ENCODE measurements at regions not wholly inside any gene's neighbourhood (a gene's known extent, or its start where the extent isn't known, plus 50 kb on each side); places are given as distances from the start of the nearest gene placed in this dataset.

DNA sequence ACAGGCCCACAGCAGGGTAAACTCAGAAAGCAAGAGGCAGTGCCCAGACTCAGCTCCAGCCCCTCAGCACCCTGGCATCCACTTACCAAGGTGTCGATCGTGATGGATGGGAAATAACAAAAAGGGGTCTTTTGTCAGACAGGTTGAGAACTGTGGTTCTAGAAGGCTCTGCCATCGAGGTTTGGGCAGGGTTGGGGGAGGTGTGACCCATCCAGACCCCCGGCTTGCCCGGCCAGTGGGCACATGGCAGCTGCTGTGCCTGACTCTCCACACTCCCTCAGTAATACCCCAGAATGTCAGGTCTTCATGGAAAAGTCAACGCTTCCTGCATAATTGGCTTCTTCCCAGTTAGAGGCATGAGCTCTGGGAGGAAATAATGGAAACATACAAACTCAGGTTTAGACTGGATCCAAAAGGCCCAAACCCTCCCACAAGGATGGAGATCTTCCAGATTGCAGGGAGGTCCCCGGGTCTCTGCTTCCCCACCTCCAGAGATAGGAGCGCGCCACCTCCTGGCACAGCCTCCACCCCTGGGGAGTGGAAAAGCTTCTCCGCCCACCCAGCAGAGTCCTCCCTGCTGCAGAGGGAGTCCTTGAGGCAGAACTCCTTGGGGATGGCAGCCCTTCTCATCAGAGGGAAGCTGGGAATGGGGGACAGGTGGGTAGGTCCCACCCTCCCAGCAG is 149.8 kb upstream of the IQSEC1 start:
- WGBS, 2 experiments (ENCODE audit: insufficient coverage in 1 of 2, insufficient read length in 1 of 2), result 85 to 89% methylated on average over 4 to 10 of the region's 10 CpGs
- Mint-ChIP-seq H3K27me3 (ENCODE audit: insufficient read depth) (peaks cover 9% of the 10 kb centered on the region), H3K27ac (no peak overlapping the region)

DNA sequence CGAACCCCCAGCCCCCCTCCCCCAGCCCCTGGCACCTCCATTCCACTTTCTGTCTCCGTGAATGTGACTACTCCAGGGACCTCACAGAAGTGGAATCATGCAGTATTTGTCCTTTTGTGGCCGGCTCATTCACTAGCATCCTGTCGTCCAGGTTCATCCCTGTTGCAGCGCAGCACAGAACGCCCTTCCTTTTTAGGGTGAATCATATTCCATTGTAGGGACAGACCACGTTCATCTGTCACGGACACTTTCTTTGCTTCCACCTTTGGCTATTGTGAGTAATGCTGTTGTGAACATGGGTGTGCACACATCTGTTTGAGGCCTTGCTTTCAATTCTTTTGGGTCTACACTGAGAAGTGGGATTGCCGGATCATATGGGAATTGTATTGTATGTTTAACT is 148.9 kb upstream of the IQSEC1 start:
- Mint-ChIP-seq H3K4me3 (no peak overlapping the region), H3K9me3 (no peaks in the 10 kb centered on the region), H3K36me3 (ENCODE audit: low read depth) (no peaks in the 10 kb centered on the region), H3K4me1 (no peaks in the 10 kb centered on the region), H3K27ac (no peak overlapping the region), H3K27me3 (ENCODE audit: insufficient read depth) (peaks cover 9% of the 10 kb centered on the region)
- no peak for DNase-seq
- no peaks in the 10 kb centered on the region for H3K36me3 ChIP-seq (ENCODE audit: control insufficient read depth, insufficient read depth, low read length)
- H3K27me3 ChIP-seq (ENCODE audit: control insufficient read depth, insufficient read depth, low read length, poor library complexity, severe bottlenecking), result no peaks in the 10 kb centered on the region
- no peak overlapping the region for H3K9ac ChIP-seq (ENCODE audit: extremely low read depth, low read length, poor library complexity, severe bottlenecking)
- TF ChIP-seq, protein P1, sequence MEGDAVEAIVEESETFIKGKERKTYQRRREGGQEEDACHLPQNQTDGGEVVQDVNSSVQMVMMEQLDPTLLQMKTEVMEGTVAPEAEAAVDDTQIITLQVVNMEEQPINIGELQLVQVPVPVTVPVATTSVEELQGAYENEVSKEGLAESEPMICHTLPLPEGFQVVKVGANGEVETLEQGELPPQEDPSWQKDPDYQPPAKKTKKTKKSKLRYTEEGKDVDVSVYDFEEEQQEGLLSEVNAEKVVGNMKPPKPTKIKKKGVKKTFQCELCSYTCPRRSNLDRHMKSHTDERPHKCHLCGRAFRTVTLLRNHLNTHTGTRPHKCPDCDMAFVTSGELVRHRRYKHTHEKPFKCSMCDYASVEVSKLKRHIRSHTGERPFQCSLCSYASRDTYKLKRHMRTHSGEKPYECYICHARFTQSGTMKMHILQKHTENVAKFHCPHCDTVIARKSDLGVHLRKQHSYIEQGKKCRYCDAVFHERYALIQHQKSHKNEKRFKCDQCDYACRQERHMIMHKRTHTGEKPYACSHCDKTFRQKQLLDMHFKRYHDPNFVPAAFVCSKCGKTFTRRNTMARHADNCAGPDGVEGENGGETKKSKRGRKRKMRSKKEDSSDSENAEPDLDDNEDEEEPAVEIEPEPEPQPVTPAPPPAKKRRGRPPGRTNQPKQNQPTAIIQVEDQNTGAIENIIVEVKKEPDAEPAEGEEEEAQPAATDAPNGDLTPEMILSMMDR (conservative IDR thresholded peaks at IDR 0.05), result no peak
- 88 to 91% methylated on average over 6 to 9 of the region's 9 CpGs for WGBS, 2 experiments (ENCODE audit: insufficient coverage in 1 of 2, insufficient read length in 1 of 2)
- H3K4me3 ChIP-seq (ENCODE audit: low read length), result no peak overlapping the region
- H3K27ac ChIP-seq (ENCODE audit: low read depth, low read length), result no peak overlapping the region
- no peaks in the 10 kb centered on the region for H3K4me1 ChIP-seq (ENCODE audit: control insufficient read depth, insufficient read depth, low read length)
- H3K9me3 ChIP-seq (ENCODE audit: control insufficient read depth, low read length), result no peaks in the 10 kb centered on the region

More for the DNA sequence above, 149.8 kb upstream of the IQSEC1 start:
- no peaks in the 10 kb centered on the region for H3K36me3 ChIP-seq (ENCODE audit: control insufficient read depth, insufficient read depth, low read length)
- no peak overlapping the region for H3K4me3 Mint-ChIP-seq
- H3K27me3 ChIP-seq (ENCODE audit: control insufficient read depth, insufficient read depth, low read length, poor library complexity, severe bottlenecking), result no peaks in the 10 kb centered on the region
- no peaks in the 10 kb centered on the region for H3K4me1 ChIP-seq (ENCODE audit: control insufficient read depth, insufficient read depth, low read length)
- TF ChIP-seq, protein P1 (conservative IDR thresholded peaks at IDR 0.05), result no peak
- no peaks in the 10 kb centered on the region for H3K4me1 Mint-ChIP-seq
- no peak for DNase-seq
- no peak overlapping the region for H3K27ac ChIP-seq (ENCODE audit: low read depth, low read length)
- H3K36me3 Mint-ChIP-seq (ENCODE audit: low read depth), result no peaks in the 10 kb centered on the region
- H3K9me3 Mint-ChIP-seq, result no peaks in the 10 kb centered on the region
- no peak overlapping the region for H3K4me3 ChIP-seq (ENCODE audit: low read length)
- no peaks in the 10 kb centered on the region for H3K9me3 ChIP-seq (ENCODE audit: control insufficient read depth, low read length)
- H3K9ac ChIP-seq (ENCODE audit: extremely low read depth, low read length, poor library complexity, severe bottlenecking), result no peak overlapping the region

DNA sequence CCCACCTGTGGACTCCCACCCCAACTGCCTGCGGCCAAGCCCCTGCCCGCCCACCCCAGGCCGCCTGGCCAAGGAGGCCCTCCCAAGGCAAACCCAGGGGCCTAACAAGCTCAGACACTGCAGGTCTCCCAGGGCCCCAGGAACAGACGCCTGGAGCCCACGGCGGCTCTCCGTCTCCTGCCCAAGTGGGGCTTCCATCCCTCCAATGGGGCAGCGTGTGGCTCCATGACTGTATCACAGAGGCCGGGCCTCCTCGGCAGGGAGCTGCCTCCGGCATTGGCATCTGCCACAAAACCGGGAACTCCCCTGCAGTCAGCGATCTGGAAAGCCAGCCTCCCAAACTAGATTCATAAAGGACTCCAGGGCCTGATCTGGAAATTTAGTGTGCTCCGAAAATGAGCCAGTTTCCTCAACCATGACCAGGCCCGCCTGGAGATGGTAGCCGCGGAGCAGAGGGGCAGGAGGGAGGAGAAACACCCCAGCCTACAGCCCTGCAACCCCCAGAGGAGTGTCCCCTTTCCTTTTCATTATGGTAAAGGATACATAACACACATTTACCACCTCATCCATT is 148.3 kb upstream of the IQSEC1 start:
- H3K4me3 Mint-ChIP-seq, result no peak overlapping the region
- no peak overlapping the region for H3K27ac ChIP-seq (ENCODE audit: low read depth, low read length)
- TF ChIP-seq, protein P1 (conservative IDR thresholded peaks at IDR 0.05), result no peak
- H3K9me3 ChIP-seq (ENCODE audit: control insufficient read depth, low read length), result no peaks in the 10 kb centered on the region
- H3K27ac Mint-ChIP-seq, result no peak overlapping the region
- no peak for DNase-seq
- H3K4me1 Mint-ChIP-seq, result no peaks in the 10 kb centered on the region
- H3K27me3 ChIP-seq (ENCODE audit: control insufficient read depth, insufficient read depth, low read length, poor library complexity, severe bottlenecking), result no peaks in the 10 kb centered on the region
- peaks cover 9% of the 10 kb centered on the region for H3K27me3 Mint-ChIP-seq (ENCODE audit: insufficient read depth)
- H3K4me1 ChIP-seq (ENCODE audit: control insufficient read depth, insufficient read depth, low read length), result no peaks in the 10 kb centered on the region
- no peaks in the 10 kb centered on the region for H3K9me3 Mint-ChIP-seq
- H3K36me3 Mint-ChIP-seq (ENCODE audit: low read depth), result no peaks in the 10 kb centered on the region
- H3K4me3 ChIP-seq (ENCODE audit: low read length), result no peak overlapping the region
- 92 to 97% methylated on average over 8 to 17 of the region's 17 CpGs for WGBS, 2 experiments (ENCODE audit: insufficient coverage in 1 of 2, insufficient read length in 1 of 2)
- H3K9ac ChIP-seq (ENCODE audit: extremely low read depth, low read length, poor library complexity, severe bottlenecking), result no peak overlapping the region
- no peaks in the 10 kb centered on the region for H3K36me3 ChIP-seq (ENCODE audit: control insufficient read depth, insufficient read depth, low read length)

Data from endodermal cell (in vitro differentiated cells).